Muscle of leg (tissue), 3 donors: ENCODE measurements at regions not wholly inside any gene's neighbourhood (a gene's known extent, or its start where the extent isn't known, plus 50 kb on each side); places are given as distances from the start of the nearest gene placed in this dataset.
"Not testable (repeated sequence)": the region's sequence is repeated elsewhere in the genome, so short reads cannot be mapped to it uniquely, and the experiment has no call there.

ENCODE experiments used
- DNase-seq: peaks from one replicate; pipeline ENCODE4 v3.0.0; 2013
- H3K27ac ChIP-seq: one replicate; pipeline ENCODE4 v1.5.1; 2013; ENCODE audit warnings: mild to moderate bottlenecking, low read length, control low read depth
- H3K27me3 ChIP-seq: one replicate; pipeline ENCODE4 v1.6.1; 2013; ENCODE audit warnings: low read length; ENCODE audit not compliant: control insufficient read depth, insufficient read depth
- H3K36me3 ChIP-seq: one replicate; pipeline ENCODE4 v1.6.1; 2013; ENCODE audit warnings: low read length; ENCODE audit not compliant: control insufficient read depth, insufficient read depth
- H3K4me1 ChIP-seq: one replicate; pipeline ENCODE4 v1.6.1; 2013; ENCODE audit warnings: low read length; ENCODE audit not compliant: control insufficient read depth, insufficient read depth
- H3K4me3 ChIP-seq: one replicate; pipeline ENCODE4 v1.5.1; 2013; ENCODE audit warnings: low read length, control low read depth
- H3K9me3 ChIP-seq: replicated peaks from 2 replicates; pipeline ENCODE4 v1.6.1; 2013; ENCODE audit warnings: low read depth, low read length; ENCODE audit not compliant: control insufficient read depth
- WGBS: methylation state at CpG from one replicate; pipeline ENCODE4 v1.1.5; 2013; ENCODE audit warnings: missing lambda C conversion rate; ENCODE audit not compliant: insufficient coverage; 5-methylcytosine and 5-hydroxymethylcytosine counted together

DNA sequence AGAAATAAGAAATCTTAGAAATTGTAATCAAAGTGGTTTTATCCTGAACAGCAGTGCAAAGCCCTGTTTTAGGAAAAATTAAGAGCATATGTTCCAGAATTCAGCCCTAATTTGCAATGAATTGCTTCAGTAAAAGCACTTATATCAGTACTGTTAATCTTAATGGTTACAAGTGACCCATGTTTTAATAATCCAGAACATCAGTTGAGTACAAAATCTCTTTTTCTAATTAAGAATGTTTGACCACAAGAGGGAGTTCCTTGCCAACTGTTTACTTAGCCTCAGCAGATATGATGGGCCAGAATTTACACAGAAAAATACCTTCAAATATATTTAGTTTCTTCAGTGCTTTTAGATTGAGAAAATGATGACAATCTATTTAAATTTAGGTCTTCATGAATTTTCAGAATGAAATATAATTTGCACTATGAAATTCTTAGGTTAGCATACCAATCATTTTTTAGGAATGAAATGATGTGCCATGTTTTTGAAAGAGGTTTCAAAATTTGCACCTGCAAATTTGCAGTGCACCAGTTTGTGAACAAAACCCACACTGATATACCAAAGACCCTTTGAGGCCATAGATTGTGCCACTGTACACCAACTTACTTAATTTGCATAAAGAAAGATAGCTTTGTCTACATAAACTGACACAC, 926.3 kb upstream of the ARRDC3 start:
- Histone ChIP-seq H3K27ac (no peak overlapping the region), H3K27me3 (no peaks in the 10 kb centered on the region), H3K4me3 (no peak overlapping the region), H3K9me3 (no peaks in the 10 kb centered on the region), H3K36me3 (no peaks in the 10 kb centered on the region), H3K4me1 (no peaks in the 10 kb centered on the region)
- peak; percentile 72 for DNase-seq

DNA sequence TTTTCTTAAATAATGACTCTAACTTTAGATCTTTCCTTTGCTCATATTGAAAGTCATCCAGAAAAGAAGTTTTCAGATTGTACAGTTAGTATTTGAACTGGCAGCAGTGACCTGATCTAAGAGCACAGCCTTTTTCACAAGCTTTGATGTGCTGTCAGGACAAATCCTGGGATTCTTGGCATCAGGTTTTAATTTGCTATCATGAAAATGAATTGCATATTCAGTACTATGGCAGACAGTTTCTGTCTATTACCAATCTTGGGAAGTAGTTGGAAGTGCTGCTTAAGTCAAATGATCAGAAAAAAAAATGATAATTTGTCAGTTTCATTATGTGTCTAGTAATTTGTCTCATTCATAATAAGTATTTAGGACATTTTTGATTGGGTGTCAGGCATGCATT, 925.6 kb upstream of the ARRDC3 start:
- H3K4me3 ChIP-seq: no peak overlapping the region
- H3K27me3 ChIP-seq: no peaks in the 10 kb centered on the region
- no peaks in the 10 kb centered on the region for H3K9me3 ChIP-seq
- DNase-seq: no peak
- H3K27ac ChIP-seq: no peak overlapping the region
- H3K4me1 ChIP-seq: no peaks in the 10 kb centered on the region
- no peaks in the 10 kb centered on the region for H3K36me3 ChIP-seq

DNA sequence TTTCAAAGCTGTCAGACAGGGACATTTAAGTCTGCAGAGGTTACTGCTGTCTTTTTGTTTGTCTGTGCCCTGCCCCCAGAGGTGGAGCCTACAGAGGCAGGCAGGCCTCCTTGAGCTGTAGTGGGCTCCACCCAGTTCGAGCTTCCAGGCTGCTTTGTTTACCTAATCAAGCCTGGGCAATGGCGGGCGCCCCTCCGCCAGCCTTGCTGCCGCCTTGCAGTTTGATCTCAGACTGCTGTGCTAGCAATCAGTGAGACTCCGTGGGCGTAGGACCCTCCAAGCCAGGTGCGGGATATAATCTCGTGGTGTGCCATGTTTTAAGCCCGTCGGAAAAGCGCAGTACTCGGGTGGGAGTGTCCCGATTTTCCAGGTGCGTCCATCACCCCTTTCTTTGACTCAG, 919.2 kb upstream of the ARRDC3 start:
- not testable (repeated sequence) for H3K27ac ChIP-seq, H3K9me3 ChIP-seq, H3K4me3 ChIP-seq, DNase-seq, H3K36me3 ChIP-seq, H3K4me1 ChIP-seq, H3K27me3 ChIP-seq
- WGBS: 93% methylated on average over 14 of the region's 15 CpGs

DNA sequence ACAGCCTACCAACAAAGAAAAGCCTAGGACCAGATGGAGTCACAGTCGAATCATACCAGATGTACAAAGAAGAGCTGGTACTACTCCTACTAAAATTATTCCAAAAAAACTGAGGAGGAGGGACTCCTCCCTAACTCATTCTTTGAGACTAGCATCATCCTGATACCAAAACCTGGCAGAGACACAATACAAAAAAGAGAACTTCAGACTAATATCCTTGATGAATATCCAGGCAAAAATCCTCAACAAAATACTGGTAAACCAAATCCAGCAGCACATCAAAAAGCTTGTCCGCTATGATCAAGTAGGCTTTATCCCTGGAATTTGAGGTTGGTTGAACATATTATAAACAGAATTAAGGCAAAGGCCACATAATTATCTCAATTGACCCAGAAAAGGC, 900.4 kb upstream of the ARRDC3 start:
- Histone ChIP-seq H3K4me1 (no peaks in the 10 kb centered on the region), H3K27me3 (no peaks in the 10 kb centered on the region), H3K27ac (no peak overlapping the region), H3K36me3 (no peaks in the 10 kb centered on the region), H3K9me3 (peaks cover 4% of the 10 kb centered on the region), H3K4me3 (no peak overlapping the region)
- DNase-seq: no peak
- no CpG with 5 or more reads among the region's 2 CpGs for WGBS

DNA sequence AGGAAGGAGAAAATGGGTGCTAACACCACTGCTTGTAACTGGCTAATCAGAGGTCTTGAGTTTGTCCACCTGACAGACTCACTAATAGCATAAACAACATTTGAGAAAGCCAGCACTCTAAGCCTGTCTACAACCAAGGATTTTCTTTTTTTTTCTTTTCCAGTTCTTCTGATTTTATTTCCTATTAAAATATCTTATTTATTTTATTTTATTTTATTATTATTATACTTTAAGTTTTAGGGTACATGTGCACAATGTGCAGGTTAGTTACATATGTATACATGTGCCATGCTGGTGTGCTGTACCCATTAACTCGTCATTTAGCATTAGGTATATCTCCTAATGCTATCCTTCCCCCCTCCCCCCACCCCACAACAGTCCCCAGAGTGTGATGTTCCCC, 888.6 kb upstream of the ARRDC3 start:
- H3K4me1 ChIP-seq, H3K9me3 ChIP-seq, H3K36me3 ChIP-seq, DNase-seq, H3K27ac ChIP-seq, H3K4me3 ChIP-seq, H3K27me3 ChIP-seq: not testable (repeated sequence)
- no CpG with 5 or more reads among the region's 1 CpG for WGBS

DNA sequence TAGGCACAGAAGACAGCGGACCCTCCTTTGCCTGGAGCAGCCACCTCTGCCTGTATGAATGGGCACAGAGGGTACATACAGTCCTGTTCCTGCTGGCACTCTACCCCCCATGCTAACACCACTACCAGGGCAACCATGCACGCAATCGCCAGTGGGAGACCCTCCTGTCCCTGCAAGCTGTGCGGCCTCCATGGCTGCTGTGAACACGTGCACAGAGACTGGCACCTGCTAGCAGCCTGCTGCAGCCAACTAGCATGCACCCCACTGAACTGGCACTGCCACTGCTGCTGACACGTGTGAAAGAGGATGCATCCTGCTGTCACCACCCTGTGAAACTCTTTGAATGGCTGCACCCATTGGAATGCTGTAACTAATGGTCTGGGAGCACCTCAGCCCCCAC, 885.2 kb upstream of the ARRDC3 start:
- no peak for DNase-seq
- Histone ChIP-seq H3K4me1 (no peaks in the 10 kb centered on the region), H3K36me3 (no peaks in the 10 kb centered on the region), H3K4me3 (no peak overlapping the region), H3K27me3 (no peaks in the 10 kb centered on the region), H3K9me3 (peaks cover 5% of the 10 kb centered on the region), H3K27ac (no peak overlapping the region)
- 88% methylated on average over 6 of the region's 6 CpGs for WGBS

DNA sequence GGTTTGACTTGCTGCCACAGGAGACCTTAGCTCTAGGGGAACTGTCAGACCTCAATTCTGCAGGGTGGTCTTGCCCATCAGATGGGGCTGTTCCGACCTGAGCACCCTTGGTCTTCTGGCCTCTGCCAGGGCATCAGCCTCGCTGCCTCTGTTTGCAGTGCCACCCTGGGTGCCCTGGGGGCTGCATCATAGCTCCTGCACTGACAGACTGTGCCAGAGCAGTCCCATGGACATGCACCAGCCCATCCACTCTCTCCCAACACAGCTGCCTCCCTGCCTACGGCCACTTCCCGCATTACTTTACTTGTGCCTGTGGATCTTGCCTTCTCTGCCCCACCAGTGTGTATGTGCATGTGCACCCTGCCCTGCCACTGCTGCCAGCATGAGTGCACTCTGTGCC, 884.7 kb upstream of the ARRDC3 start:
- Histone ChIP-seq H3K36me3 (no peaks in the 10 kb centered on the region), H3K4me1 (no peaks in the 10 kb centered on the region), H3K4me3 (no peak overlapping the region), H3K27me3 (no peaks in the 10 kb centered on the region), H3K27ac (no peak overlapping the region), H3K9me3 (peaks cover 5% of the 10 kb centered on the region)
- DNase-seq: no peak
- WGBS: 89% methylated on average over 4 of the region's 4 CpGs

DNA sequence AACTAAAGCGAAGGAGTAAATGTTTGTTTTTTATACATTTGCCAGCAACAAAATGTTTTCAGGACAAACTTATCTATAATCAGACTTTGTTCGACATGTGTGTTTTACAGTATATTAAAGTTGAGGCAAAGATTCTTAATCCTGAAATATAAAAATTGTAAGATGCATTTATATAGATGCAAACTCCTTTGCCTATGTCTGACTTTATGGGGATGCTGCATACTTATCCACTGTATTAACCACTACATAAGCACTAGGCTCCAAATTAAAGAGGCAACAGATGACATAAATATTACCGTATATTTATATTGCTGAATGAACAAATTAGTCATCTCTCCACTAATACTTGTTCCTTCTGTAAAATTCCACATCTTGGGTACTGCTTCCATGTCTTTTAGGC, 882.7 kb upstream of the ARRDC3 start:
- Histone ChIP-seq H3K27me3 (no peaks in the 10 kb centered on the region), H3K36me3 (no peaks in the 10 kb centered on the region), H3K27ac (no peak overlapping the region), H3K4me3 (no peak overlapping the region), H3K4me1 (no peaks in the 10 kb centered on the region), H3K9me3 (peaks cover 5% of the 10 kb centered on the region)
- no peak for DNase-seq
- no CpG with 5 or more reads among the region's 3 CpGs for WGBS

DNA sequence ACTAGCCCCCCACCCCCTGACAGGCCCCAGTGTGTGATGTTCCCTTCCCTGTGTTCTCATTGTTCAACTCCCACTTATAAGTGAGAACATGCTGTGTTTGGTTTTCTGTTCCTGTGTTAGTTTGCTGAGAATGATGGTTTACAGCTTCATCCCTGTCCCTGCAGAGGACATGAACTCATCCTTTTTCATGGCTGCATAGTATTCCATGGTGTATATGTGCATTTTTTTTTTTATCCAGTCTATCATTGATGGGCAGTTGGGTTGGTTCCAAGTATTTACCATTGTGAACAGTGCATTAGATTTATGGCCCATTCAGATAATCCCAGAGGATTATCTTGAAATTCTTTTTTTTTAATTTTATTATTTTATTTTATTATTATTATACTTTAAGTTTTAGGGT, 872.5 kb upstream of the ARRDC3 start:
- H3K9me3 ChIP-seq, H3K27ac ChIP-seq, H3K4me3 ChIP-seq, DNase-seq, H3K4me1 ChIP-seq, H3K36me3 ChIP-seq, H3K27me3 ChIP-seq: not testable (repeated sequence)

DNA sequence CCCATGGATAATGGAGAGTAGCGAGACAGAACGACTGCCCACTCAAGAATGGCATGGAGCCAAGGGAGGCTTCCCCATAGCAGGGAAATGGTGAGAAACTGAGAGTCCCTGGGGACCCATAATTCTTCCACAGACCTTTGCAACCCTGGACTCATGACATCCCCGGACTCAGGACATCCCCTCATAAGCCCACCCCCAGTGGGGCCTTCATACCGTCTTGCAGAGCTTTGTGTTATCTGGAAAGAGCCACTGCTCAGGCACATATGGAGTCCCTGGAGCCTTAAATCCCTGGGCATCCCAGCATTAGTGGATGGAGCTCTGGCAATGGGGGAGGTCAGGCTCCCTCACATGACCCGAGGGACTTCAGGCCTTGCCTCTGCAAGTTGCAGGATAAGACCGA, 865.4 kb upstream of the ARRDC3 start:
- Histone ChIP-seq H3K9me3 (peaks cover 14% of the 10 kb centered on the region), H3K36me3 (no peaks in the 10 kb centered on the region), H3K27me3 (no peaks in the 10 kb centered on the region), H3K4me3 (no peak overlapping the region), H3K4me1 (no peaks in the 10 kb centered on the region), H3K27ac (no peak overlapping the region)
- 83% methylated on average over 1 of the region's 6 CpGs for WGBS
- no peak for DNase-seq

DNA sequence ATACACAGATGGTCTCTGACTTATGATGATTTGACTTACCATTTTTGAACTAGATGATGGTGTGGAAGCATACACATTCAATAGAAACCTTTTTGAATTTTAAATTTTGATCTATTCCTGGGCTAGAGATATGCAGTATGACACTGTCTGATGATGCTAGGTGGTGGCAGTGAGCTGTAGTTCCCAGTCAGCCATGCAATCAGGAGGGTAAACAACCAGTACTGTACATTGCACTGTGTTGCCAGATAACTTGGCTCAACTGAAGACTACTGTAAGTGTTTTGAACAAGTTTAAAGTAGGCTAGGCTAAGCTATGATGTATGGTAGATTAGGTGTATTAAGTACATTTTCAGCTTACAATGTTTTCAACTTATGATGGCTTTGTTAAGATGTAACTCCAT, 859.1 kb upstream of the ARRDC3 start:
- Histone ChIP-seq H3K4me3 (no peak overlapping the region), H3K36me3 (no peaks in the 10 kb centered on the region), H3K9me3 (peaks cover 2% of the 10 kb centered on the region), H3K27me3 (no peaks in the 10 kb centered on the region), H3K27ac (no peak overlapping the region), H3K4me1 (no peaks in the 10 kb centered on the region)
- no peak for DNase-seq
